HG03060 (cell line): ENCODE measurements at regions not wholly inside any gene's neighbourhood (a gene's known extent, or its start where the extent isn't known, plus 50 kb on each side); places are given as distances from the start of the nearest gene placed in this dataset.

Source experiments
- ATAC-seq: cut with Tn5 transposase; IDR thresholded peaks from one replicate; pipeline ENCODE4 v1.9.1; 2021; ENCODE audit warnings: low read depth, moderate number of reproducible peaks; ENCODE audit not compliant: unreplicated experiment

DNA sequence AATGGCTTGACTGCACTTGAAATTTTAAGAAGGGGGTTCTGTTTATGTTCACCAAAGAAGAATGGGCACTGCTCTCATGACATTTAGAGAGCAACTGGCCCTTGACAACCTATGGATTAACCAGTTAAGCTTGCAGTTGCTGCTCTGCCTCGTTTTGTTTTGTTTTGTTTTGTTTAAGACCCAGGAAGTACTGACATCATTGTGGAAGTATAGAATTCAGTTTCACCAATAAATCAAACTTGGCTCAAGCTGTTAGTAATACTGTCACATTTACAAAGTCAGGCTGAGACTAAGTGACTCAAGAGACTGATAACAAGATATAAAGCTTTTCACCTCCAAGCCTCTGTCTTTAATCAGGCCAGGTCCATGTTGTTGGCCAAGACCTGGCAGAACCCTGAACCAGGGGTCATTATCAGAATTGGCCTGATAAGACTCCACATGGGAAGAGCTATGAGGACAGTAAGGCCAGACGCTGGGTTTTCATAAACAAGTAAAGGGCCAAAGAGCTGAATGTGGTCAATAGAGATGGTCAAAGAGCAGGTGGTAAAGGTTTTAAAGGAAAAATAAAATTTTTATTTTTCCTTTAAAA lies 99.4 kb upstream of the VGLL2 start:
- ATAC-seq: no peak

DNA sequence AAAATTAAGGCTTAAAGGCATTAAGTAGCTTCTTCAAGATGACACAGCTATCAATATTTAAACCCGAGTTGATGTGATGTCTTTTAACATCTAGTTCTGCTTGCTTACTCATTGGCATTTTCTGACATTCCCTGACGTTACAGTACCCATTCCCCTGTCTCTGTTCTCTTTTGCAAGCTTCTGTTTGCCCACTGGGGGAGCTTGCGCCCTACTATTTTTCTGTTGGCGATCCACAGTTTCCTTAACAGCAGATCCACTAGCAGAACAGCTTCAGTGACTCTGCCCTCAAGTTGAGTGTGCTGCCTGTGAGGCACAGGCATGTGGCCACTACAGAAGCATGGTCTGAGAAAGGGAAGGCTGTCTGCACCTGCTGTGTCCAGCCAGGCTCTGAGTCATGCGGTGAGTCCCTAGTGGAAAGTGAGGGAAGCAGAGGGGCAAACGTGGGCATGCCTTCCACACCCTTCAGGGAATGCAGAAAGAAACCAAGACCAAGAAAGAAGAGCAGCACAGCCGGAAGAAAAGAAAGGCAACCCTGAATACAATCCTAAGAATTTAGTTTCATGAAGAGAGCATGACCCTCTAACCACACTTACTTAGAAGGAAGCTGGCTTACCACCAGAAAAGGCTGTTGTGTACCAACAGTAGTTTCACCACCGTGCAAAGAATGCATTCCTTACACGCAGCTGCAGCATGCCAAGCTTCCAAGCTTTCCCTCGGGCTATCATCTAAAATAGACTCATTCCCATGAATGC lies 97.7 kb upstream of the VGLL2 start:
- no peak for ATAC-seq

GRCh38 chr6:117168296-117169063 lies 96.9 kb upstream of the VGLL2 start:
- ATAC-seq: no peak

GRCh38 chr6:117169064-117169665 lies 96.2 kb upstream of the VGLL2 start:
- no peak for ATAC-seq

DNA sequence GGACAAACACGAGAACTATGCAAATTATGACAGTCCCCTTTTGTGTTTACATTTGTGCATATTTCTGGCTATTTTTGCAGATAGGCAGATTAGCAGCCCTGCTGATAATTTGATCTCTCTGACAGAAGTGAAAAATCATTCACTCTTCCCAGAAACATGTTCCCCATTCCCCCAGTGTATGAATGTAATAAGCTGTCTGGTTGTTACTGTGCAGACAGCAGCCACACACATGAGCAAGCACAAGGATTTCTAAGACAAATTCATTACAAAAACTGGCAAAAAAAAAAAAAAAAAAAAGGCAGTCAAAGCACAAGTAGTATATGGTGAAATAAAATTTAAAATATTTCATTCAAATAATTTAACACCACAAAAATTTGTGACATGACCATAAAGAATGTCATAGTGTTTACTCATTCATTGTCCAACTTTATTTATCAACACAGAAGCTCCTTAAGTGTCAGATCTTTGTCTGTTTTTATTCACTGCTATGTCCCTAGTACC lies 95.5 kb upstream of the VGLL2 start:
- ATAC-seq: no peak

- ATAC-seq: no peak
Measured at GRCh38 chr6:117174835-117175360, 90.5 kb upstream of the VGLL2 start.

GRCh38 chr6:117188627-117189201 lies 76.6 kb upstream of the VGLL2 start:
- ATAC-seq: no peak

- no peak for ATAC-seq
Measured at GRCh38 chr6:117191009-117191408, 74.3 kb upstream of the VGLL2 start.

- ATAC-seq: no peak
Measured at GRCh38 chr6:117191448-117191847, 73.9 kb upstream of the VGLL2 start.

DNA sequence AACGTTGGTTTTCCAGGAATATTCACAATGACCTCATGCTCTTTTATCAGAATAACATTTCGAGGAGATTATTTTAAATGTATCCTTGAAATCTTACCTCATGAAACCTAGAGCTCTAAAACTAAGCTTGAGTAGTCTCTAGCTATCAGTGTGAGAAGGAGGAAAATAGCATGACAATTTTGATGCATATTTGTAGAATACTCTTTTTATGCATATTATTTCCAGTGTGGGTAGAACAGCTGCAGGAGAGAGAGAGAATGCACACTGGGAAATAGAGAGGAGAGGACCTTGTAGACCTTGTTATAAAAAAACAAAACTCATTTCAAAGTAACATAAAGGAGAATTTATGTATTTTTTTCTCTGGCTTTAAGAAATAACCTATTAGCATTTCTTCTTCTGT lies 71.1 kb upstream of the VGLL2 start:
- no peak for ATAC-seq

DNA sequence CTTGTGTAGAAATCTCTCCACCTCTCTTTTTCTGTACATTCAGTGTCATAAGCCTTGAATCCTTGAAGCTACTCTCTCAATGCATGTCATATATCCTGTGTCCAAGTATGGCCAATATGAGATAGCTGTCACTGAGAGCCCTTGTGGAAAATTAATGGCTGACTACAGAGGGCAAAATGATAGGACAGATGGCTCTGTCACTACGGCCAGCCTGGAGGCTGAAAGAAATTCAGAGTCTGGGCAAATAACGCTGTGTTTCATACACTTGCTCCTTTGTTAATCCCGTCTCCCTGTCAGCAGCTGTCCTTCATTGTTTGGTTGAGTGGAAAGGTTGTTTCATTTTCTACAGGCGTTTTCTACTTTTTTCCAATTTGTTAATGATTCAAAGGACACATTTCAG lies 70.4 kb upstream of the VGLL2 start:
- no peak for ATAC-seq

DNA sequence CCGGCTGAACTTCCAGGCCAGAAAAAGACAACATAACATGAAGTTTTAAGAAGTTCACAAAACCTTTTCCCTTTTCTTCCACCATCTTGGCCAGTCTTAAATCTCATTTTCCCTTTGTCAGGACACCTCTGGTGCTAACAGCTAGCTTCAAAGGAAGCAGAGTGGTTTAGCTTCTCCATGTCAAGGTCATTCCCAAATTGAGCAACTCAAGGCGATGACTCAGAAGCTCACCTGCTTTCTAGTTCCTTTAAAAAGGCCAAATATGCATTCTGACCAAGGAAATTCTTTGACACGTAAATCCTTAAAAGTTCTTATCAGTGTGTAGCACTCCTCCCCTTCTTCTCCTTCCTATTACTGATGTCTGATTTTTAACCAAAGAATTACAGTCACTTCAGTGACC lies 69.6 kb upstream of the VGLL2 start:
- no peak for ATAC-seq

DNA sequence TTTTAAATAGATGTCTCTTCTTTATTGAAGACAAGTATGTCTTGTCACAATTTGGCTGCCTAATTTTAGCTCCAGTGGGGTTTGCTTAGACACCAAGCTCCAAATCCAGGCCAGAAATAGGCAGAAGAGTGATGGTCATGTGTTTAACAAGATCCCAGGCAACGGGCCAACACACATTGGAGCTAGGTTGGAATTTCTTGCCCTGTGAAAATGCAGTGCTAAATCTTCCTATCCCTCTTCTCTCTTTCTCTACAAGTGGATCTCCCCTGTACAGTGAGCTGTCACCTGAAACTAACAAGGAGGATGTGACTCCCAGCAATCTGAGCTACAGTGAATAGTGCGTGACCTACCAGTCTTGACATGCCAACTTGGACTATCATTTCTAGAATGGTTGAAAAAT lies 65.3 kb upstream of the VGLL2 start:
- no peak for ATAC-seq

DNA sequence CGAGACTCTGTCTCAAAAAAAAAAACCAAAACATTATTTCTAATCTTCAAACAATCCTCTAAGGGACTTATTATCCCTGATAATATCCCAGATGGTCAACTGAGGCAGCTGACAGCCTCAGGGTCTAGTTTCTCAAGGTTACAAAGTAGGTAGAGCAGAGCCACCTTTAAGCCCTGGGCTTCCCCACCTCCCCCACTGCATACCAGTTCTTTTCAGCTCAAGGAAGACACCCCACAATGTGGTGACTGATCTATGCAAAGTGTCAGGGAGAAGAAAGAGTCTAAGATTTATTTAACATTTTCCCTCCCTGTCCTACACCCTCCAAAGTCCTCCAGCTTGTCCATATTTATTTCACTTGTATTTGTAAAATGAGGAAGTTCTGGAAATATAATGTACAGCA lies 60.5 kb upstream of the VGLL2 start:
- ATAC-seq: no peak

DNA sequence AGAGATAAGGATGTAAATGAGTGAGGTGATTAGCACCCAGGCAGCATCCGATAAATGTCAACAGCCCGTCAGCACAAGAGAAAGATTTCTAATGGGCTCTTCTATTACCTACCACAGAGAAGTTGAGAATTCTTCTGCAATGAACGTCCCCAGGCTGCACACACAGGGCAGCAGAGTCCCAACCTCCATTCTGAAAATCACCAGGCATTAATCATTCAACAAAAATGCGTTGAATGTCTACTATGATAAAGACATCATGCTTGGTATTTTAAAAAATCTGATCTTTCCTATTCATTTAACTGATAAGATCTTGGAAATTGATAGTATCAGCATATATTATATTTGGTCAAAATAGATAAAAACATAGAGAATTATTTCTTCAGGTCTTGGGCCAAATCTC lies 59.5 kb upstream of the VGLL2 start:
- ATAC-seq: no peak

- no peak for ATAC-seq
Measured at GRCh38 chr6:117206522-117206921, 58.8 kb upstream of the VGLL2 start.

GRCh38 chr6:117206944-117207687 lies 58.2 kb upstream of the VGLL2 start:
- no peak for ATAC-seq

DNA sequence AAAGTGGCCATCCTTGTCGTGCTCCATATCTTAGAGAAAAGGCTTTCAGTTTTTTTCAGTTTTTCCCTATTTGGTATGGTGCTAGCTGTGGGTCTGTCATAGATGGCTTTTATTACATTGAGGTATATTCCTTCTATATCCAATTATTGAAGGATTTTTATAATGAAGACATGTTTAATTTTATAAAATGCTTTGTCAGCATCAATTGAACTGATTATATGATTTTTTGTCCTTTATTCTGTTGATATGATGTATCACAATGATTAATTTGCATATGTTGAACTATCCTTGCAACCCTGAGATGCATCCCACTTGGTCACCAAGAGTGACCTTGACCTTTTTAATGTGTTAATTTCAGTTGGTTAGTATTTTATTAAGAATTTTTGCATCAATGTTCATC lies 55.1 kb upstream of the VGLL2 start:
- ATAC-seq: no peak

- ATAC-seq: no peak
Measured at GRCh38 chr6:117215353-117216090, 49.8 kb upstream of the VGLL2 start.
